Subcutaneous abdominal adipose tissue (tissue), 5 donors: ENCODE measurements at regions not wholly inside any gene's neighbourhood (a gene's known extent, or its start where the extent isn't known, plus 50 kb on each side); places are given as distances from the start of the nearest gene placed in this dataset.
A peak's percentile ranks its signal among the peaks of the same experiment; 100 is the strongest.

Experiments used
- H3K27ac ChIP-seq: one replicate; pipeline ENCODE4 v1.7.0; 2013; ENCODE audit warnings: low read depth, mild to moderate bottlenecking, inconsistent platforms, low read length, moderate library complexity
- H3K27me3 ChIP-seq, 5 donors: one replicate each; pipeline ENCODE4 v1.7.0; 2013; ENCODE audit warnings: low read length in 5 of 5, inconsistent platforms in 1 of 5; ENCODE audit not compliant: control insufficient read depth in 5 of 5, insufficient read depth in 4 of 5
- H3K36me3 ChIP-seq, 5 donors: one replicate each; pipeline ENCODE4 v1.7.0; 2013; ENCODE audit warnings: low read length in 5 of 5; ENCODE audit not compliant: control insufficient read depth in 5 of 5, insufficient read depth in 5 of 5
- H3K4me1 ChIP-seq, 5 donors: one replicate each; pipeline ENCODE4 v1.7.0; 2013; ENCODE audit warnings: low read length in 5 of 5, mild to moderate bottlenecking in 3 of 5, moderate library complexity in 1 of 5; ENCODE audit not compliant: control insufficient read depth in 5 of 5, insufficient read depth in 5 of 5
- H3K4me3 ChIP-seq, 5 donors: one replicate each; pipeline ENCODE4 v1.7.0; 2013; ENCODE audit warnings: low read length in 5 of 5, low read depth in 1 of 5
- H3K9ac ChIP-seq, 5 donors: one replicate each; pipeline ENCODE4 v1.7.0; 2013; ENCODE audit warnings: low read length in 5 of 5, mild to moderate bottlenecking in 4 of 5, moderate library complexity in 3 of 5
- H3K9me3 ChIP-seq, 5 donors: one replicate each; pipeline ENCODE4 v1.7.0; 2013; ENCODE audit warnings: low read length in 5 of 5; ENCODE audit not compliant: control insufficient read depth in 5 of 5
- donor health status: healthy.
- donor health status: healthy.
- donor health status: healthy.
- donor health status: healthy.
- donor health status: healthy.

DNA sequence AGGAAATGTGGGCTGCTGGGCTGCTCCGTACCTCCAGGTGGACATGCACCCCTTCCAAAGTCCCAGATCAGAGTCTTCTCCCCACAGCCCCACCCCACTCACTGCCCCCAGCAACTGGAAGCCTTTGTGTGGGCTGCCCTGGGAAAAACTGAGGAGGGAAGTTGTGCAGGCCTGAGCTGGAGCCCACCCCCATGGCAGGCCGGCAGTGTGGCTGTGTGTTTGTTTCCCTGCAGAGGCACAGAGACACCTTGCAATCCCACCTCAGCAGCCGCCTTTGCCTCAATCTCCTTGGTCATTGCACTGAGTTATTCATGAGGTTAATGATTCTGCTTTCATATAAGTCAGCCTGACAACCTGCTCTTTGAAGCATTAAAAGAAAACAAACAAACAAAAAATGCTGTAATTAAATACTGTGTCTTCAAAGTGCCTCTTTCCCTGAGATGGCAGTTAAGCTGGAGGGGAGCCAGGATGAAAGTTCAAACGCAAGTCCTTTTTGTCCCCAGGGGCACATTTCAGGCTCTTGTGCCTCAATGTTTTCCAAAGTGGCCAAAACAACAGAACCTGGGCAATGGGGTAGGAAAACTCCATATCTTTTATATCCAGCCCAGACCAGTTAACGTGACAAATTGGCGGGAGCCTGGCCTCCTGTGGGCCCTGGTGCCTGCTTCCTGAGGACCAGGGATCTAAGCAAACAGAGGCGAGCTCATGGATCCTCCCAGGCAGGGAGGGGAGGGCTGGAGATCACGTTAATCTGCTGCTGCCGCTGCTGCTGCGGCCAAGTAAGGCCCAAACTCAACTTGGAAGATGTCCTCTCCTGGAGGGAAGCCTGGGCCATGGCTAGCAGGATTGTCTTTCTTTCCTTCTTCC is 51.9 kb upstream of the TSPAN11 start:
- Histone ChIP-seq H3K4me1 (peaks cover 0 to 19% (median 16%) of the 10 kb centered on the region in 5 donors), H3K9ac (peak overlapping the region in 1 of 5 donors; percentile 1)

DNA sequence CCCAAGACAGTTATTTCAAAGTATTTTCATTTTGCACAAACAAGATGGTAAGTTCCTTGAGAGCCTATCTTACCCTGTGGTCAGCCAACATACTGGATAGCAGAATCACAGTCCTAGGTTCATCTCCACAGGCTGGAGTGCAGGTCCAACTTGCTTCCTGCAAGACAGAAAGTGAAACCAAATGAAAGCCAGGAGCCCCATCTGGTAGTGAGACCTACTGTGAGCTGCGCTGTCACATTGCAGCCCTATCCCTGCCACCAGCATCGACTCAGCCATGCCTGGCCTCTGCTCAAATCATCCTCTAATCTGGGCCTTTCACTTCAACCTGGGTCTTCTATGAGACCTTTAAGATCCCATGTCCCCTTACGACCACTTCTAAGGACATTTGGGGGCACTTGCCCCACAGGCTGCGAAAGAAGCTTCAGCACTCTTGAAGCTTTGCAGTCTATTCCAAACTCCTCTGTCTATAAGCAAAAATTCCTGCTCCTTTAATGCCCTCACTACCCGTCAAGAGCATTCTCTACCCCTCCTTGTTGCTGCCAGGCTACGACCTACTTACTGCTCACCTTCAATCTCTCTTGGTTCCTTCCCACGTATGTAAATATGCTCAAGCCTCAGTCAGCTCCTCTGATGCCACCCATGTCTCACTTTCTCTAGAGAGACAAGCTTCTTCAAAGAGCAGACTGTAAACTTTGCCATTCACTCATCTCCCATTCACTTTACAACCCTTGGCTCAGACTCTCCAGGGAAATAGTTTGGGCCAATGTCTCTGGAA is 55.9 kb upstream of the TSPAN11 start:
- Histone ChIP-seq H3K27ac (no peak overlapping the region), H3K9me3 (peaks cover 0 to 9% (median 2%) of the 10 kb centered on the region in 5 donors), H3K4me3 (no peak overlapping the region), H3K27me3 (no peaks in the 10 kb centered on the region), H3K9ac (no peak overlapping the region), H3K4me1 (peaks cover 0 to 17% (median 16%) of the 10 kb centered on the region in 5 donors), H3K36me3 (no peaks in the 10 kb centered on the region)

More for the DNA sequence above, 51.9 kb upstream of the TSPAN11 start:
- no peaks in the 10 kb centered on the region for H3K9me3 ChIP-seq
- H3K36me3 ChIP-seq: no peaks in the 10 kb centered on the region
- no peak overlapping the region for H3K27ac ChIP-seq
- H3K27me3 ChIP-seq: no peaks in the 10 kb centered on the region
- no peak overlapping the region for H3K4me3 ChIP-seq

DNA sequence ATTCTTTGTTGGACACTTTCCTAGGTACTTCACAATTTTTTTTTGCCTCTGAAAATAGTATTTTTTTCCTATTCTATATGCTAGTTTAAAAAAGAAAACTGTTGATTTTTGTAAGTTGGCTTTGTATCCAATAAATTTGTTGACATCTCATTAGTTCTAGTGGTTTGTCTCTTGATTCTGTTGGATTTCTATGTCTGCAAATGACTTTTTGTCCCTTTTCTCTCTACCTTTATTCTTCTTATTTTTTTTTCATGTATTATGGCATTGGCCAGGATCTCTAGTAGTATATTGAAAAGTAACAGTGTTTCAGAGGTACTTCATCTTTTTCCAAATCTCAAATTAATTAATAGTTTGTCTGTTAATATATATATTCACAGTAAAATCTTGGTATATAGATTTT is 59.1 kb upstream of the TSPAN11 start:
- Histone ChIP-seq H3K36me3 (no peaks in the 10 kb centered on the region), H3K27me3 (no peaks in the 10 kb centered on the region)

DNA sequence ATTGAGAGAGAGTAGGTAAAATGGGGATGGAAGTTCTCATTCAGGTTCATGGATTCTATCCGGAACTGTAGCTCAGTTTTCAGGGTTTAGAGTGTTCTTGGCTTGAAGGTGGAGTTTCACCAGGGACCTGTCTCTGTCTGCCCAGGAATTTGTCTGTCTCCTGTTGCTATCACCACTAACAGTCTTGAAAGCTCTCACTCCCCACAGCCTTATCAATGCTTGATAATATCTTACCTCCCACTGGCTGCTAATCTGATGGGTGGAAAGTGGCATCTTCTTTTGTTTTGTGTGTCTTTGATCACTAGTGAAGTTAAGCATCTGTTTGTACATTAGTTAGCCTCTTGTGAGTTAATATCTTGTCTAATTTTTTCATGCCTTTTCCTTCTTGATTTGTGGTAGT is 60.3 kb upstream of the TSPAN11 start:
- H3K4me3 ChIP-seq: no peak overlapping the region
- no peaks in the 10 kb centered on the region for H3K4me1 ChIP-seq
- no peak overlapping the region for H3K27ac ChIP-seq
- H3K9me3 ChIP-seq: peaks cover 0 to 9% (median 2%) of the 10 kb centered on the region in 5 donors
- no peak overlapping the region for H3K9ac ChIP-seq
- no peaks in the 10 kb centered on the region for H3K27me3 ChIP-seq
- no peaks in the 10 kb centered on the region for H3K36me3 ChIP-seq

More for the DNA sequence above, 59.1 kb upstream of the TSPAN11 start:
- Histone ChIP-seq H3K27ac (no peak overlapping the region), H3K9ac (no peak overlapping the region), H3K4me3 (no peak overlapping the region), H3K4me1 (no peaks in the 10 kb centered on the region), H3K9me3 (peaks cover 0 to 9% (median 2%) of the 10 kb centered on the region in 5 donors)

DNA sequence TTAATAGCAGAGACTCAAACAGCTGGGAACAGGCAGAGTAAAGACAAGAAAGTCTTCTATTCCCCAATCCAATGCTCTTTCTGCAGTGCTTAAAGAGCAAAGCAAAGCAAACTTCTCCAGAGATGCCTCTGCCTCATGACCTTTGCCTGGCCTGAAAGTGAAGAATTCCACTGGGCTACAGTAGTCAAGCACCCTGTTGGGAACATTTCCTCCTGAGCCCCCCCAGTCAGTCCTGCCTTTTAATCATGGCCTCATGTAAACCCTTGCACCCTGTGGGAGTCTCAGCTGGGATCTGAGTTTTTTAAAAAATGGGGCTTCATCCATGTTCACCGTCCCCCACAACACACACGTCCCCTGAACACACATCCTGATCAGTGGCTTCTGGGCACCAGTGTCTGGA is 62.7 kb upstream of the TSPAN11 start:
- Histone ChIP-seq H3K27ac (no peak overlapping the region), H3K4me3 (no peak overlapping the region), H3K27me3 (no peaks in the 10 kb centered on the region), H3K9ac (no peak overlapping the region), H3K9me3 (peaks cover 0 to 9% (median 2%) of the 10 kb centered on the region in 5 donors), H3K4me1 (no peaks in the 10 kb centered on the region), H3K36me3 (no peaks in the 10 kb centered on the region)

DNA sequence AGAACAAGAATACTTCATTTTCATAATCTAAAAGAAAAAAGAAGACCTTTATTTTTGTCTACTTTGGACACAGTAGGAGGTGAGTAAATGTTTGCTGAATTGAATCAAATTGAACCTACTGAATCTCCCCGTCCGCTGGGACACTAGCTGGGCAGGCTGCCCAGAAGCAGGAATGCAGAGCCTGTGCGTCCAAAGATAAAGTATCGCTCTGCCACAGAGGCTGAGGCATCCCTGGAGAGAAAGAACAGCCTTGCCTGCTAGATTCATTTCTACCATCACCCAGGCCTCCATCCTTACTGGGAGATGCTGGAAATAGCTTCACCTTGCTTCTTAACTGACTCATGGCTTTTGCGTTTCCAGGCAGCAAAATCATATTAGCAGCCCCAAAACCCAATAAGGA is 64.1 kb upstream of the TSPAN11 start:
- no peaks in the 10 kb centered on the region for H3K36me3 ChIP-seq
- H3K4me1 ChIP-seq: no peaks in the 10 kb centered on the region
- no peak overlapping the region for H3K27ac ChIP-seq
- peaks cover 0 to 8% (median 1%) of the 10 kb centered on the region in 5 donors for H3K9me3 ChIP-seq
- H3K27me3 ChIP-seq: no peaks in the 10 kb centered on the region
- H3K4me3 ChIP-seq: no peak overlapping the region
- H3K9ac ChIP-seq: no peak overlapping the region

DNA sequence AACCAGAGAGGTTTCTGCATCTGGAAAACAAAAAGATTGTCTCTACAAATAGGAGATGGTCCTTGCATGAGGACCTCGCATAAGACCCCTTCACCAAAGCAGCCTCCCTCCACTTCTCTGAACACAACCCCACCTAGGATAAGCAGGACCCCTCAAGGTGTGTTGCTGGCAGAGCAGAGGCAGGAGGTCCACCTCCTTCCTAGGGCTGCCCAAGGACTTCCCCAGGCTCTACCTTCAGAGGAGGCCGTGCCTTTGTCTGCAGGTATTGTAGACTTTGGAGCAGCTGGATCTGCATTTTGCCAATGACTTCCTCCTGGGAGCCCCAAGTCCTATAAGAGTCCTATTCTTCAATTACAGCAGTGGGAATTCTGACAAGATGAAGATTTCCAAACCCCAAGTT is 67.3 kb upstream of the TSPAN11 start:
- Histone ChIP-seq H3K9ac (no peak overlapping the region), H3K9me3 (peaks cover 0 to 3% (median 0%) of the 10 kb centered on the region in 5 donors)

DNA sequence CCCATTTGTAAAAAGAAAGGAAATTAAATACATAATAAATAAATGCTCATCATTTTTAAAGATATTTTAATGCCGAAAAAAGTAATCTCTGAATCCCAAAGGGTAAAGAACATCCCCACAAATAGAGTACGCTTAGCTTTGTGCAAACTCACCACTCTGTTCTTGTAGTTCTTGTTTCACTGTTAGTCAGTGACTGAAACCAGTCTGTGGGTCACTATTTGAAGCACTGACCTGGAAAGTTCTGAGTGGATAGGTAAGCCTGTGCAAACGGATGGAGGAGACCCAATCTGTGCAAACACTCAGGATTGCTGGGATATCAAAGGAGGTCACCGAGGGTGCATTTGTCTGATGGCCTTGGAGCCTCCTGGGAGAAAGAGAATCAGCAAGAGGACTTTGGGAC is 68.1 kb upstream of the TSPAN11 start:
- Histone ChIP-seq H3K9ac (no peak overlapping the region), H3K27me3 (no peaks in the 10 kb centered on the region), H3K4me3 (no peak overlapping the region), H3K27ac (no peak overlapping the region), H3K36me3 (no peaks in the 10 kb centered on the region), H3K4me1 (no peaks in the 10 kb centered on the region), H3K9me3 (peaks cover 0 to 3% (median 0%) of the 10 kb centered on the region in 5 donors)

More for the DNA sequence above, 67.3 kb upstream of the TSPAN11 start:
- no peak overlapping the region for H3K4me3 ChIP-seq
- no peaks in the 10 kb centered on the region for H3K4me1 ChIP-seq
- no peaks in the 10 kb centered on the region for H3K27me3 ChIP-seq
- H3K27ac ChIP-seq: no peak overlapping the region
- no peaks in the 10 kb centered on the region for H3K36me3 ChIP-seq

DNA sequence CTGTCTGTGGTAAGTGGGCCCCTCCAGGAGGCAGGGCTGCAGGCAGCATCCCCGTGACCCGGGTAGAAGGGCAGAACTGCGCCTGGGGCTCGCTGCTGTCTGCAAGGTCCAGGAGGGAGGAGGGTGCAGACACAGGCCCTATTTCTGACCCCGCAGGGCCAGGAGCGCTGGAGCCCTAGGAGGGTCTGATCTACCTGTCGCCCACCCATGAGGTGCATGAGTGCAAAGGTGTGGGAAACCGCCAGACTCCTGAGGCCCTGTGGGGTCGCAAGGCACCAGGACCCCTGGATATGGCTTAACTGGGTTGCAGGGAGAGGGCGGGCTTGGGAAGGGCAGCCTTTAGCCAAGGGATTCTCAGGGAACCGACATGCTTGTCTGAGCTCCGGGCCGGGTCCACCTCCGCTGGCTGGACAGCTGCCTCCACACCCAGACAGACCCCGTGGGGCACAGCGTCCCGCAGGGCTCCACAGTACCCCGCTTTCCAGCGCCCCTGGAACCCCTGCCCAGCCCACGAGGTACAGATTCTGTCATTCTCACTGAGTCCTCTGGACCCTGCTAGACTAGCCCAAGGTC is 72.9 kb upstream of the TSPAN11 start:
- Histone ChIP-seq H3K9ac (no peak overlapping the region), H3K4me3 (no peak overlapping the region), H3K9me3 (no peaks in the 10 kb centered on the region), H3K36me3 (no peaks in the 10 kb centered on the region), H3K27me3 (no peaks in the 10 kb centered on the region), H3K27ac (no peak overlapping the region), H3K4me1 (peaks cover 0 to 6% (median 0%) of the 10 kb centered on the region in 5 donors)

DNA sequence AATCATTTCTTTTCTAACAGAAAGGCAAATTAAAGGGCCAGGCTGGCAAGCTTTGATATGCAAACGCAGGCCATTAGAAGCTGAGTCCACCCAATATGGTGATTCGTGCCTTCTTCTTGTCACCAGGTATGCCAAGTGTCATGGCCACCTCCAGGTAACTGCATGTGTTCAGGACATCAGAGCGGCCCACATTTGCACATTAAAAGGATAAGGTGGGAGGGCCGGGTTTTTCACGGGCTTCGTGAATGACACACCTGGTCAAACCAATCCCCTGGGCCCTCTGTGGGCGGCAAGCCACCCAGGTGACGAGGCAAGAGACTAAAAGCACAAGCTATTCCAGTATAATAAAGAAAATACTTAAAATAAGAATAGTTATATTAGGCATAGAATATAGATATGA is 75.9 kb upstream of the TSPAN11 start:
- Histone ChIP-seq H3K9me3 (no peaks in the 10 kb centered on the region), H3K27ac (no peak overlapping the region), H3K36me3 (no peaks in the 10 kb centered on the region), H3K27me3 (no peaks in the 10 kb centered on the region), H3K4me1 (peaks cover 0 to 6% (median 0%) of the 10 kb centered on the region in 5 donors), H3K9ac (no peak overlapping the region), H3K4me3 (no peak overlapping the region)
